ENCODE measurements at regions not wholly inside any gene's neighbourhood (a gene's known extent, or its start where the extent isn't known, plus 50 kb on each side); places are given as distances from the start of the nearest gene placed in this dataset.

- peak; percentile 67 for DNase-seq (ENCODE audit: low read depth)
Observed at GRCh38 chr10:62545160-62546066, 171.2 kb downstream of the ZNF365 start.

GRCh38 chr10:62548686-62549085, 174.5 kb downstream of the ZNF365 start:
- no peak for DNase-seq (ENCODE audit: low read depth)

GRCh38 chr10:62550173-62550572, 176.0 kb downstream of the ZNF365 start:
- no peak for DNase-seq (ENCODE audit: low read depth)

DNA sequence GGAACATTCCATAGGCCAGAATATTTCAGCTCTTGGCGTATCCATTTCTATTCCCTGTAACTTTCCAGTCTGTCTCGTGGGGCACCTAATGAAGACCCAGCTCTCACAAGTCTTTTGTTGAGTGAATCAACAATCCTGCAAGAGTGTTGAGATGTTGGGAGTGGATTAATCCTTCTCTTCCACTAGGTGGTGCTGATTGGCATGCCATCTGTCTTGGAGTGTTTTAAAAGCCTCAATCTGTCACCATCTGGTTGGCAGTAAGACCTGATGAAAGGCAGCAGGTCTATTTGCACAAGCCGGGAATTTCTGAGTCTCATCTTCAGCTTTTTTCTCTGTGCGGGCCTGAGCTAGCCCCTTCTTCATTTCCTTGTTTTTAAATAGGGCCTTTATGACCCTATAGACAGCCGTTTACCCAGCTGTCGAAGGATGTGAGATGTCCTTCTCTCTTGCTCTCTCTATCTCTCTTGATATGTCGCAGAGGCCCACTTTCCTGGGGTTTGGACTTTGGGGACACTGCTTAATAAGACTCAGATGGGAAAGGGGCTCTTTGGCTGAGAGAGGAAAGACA, 180.5 kb downstream of the ZNF365 start:
- peak; percentile 79 for DNase-seq (ENCODE audit: low read depth)

GRCh38 chr10:62559481-62560200, 185.5 kb downstream of the ZNF365 start:
- no peak for DNase-seq (ENCODE audit: low read depth)

DNA sequence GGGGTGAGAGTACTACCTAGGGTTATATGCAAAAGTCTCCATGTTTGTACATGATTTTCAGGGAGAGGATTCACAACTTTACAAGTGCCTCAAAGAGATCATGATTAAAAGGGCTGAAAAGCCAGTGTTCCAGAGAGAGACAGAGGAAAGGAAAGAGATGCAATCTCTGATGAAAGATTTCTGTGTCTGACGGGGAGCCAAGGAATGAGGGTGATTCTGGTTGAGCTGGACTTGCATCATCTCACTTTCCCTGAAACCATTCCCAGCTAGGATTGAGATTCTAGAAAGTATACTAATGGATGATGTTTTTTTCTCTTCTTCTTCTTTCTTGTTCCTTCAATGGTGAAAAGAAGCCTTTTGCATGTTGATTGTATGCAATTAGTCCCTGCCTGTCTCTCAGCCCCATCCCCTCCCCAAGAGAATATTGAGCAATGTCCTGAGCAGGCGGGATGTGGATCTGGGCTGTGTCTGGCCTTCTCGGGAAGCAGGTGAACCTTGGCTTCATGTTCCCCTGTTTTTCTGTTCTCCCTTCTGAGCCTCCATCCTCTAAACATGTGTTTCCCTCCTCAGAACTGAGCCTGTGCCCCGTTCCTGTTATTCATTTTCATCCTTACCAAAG, 186.1 kb downstream of the ZNF365 start:
- no peak for DNase-seq (ENCODE audit: low read depth)

DNA sequence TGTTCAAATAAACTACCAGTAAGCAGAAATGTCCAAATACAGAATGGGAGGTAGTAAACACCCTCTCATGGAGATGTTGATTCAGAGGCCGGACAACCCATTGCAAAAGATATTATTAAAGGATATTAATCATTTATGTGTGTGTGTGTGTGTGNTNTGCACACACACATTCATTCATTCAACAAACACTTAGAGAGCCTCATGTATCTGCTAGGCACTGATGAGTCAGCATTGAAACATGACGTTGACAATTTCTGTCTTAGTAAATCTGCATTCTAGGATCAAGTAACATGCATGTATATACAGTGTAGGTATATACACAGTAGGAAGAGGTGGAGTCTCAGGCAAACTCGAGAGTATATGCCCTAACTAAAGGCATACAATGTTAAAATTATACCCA, 187.0 kb downstream of the ZNF365 start:
- DNase-seq (ENCODE audit: low read depth) = no peak

DNA sequence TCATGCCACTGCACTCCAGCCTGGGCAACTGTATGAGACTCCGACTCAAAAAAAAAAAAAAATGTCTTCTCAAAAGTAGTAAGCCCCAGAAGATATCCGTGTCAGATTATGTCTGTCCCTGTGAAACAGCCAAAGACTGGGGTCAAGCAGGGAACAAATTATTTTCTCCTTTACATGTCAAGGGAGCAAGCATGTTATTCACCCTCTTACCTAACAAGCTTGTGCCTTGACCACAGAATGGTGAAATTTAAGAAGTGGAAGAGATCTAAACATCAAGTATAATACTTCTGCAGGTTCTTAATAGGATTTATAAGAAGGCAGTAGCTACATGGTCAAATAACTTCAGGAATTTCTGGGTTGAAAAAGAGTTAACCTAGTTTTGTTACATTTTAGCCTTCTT, 187.9 kb downstream of the ZNF365 start:
- no peak for DNase-seq (ENCODE audit: low read depth)

- no peak for DNase-seq (ENCODE audit: low read depth)
Observed at GRCh38 chr10:62562795-62563194, 188.6 kb downstream of the ZNF365 start.

DNA sequence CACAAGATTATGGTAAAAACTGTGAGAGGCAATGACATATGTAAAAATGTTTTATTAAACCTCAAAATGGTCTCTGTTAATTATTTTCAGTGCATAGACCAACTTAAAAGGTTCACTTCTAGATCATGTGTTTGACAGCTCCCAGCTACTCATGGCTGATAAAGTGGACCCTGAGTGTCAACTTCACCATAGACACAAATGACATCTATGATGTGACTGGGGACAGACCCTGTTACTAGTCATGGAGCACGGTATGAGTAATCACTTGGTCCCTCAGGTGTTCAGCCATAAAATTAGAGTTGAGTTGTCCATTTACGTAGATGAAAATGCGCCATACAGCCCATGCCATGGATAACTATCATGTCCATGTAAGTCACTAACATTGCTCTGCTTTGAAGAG, 199.8 kb downstream of the ZNF365 start:
- no peak for DNase-seq (ENCODE audit: low read depth)

- no peak for DNase-seq (ENCODE audit: low read depth)
Observed at GRCh38 chr10:62577076-62577475, 202.9 kb downstream of the ZNF365 start.

GRCh38 chr10:62577666-62578291, 203.6 kb downstream of the ZNF365 start:
- peak; percentile 39 for DNase-seq (ENCODE audit: low read depth)

DNA sequence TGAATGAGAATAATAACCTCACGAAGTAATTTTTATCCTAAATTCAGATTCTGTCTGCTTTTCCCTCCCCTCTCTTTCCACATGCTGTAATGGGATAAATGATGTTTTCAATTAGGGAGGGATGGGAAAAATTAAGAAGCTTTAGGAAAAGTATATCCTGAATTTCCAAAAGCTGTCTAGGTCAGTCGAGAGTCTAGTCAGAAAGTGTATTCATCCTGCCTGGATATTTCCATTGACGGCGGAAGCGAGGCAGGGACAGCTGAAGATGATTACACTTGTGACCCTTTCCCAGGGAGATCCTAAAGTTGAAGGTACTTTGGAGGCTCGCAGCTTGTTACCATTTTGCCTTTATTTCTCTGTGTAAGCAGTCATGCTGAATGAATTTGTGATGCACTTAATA, 204.1 kb downstream of the ZNF365 start:
- DNase-seq (ENCODE audit: low read depth) = no peak

DNA sequence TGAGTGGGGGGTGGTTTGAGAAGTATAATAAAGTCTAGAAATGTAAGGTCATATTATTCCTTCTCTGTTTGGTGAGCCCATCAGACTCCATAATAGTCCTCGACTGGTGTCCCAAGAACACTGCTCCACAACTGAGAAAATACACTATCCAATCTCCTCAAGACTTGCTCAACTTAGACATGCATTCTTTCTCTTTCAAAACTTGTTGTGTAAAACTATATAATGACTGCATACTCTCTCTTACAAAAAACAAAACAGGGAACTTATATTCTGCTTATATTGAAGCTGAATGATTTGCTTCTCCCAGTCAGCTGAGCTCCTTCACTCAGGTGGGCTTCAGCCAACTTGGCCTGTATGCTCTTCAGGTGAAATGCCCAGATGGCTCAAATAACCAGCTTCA, 204.7 kb downstream of the ZNF365 start:
- no peak for DNase-seq (ENCODE audit: low read depth)

DNA sequence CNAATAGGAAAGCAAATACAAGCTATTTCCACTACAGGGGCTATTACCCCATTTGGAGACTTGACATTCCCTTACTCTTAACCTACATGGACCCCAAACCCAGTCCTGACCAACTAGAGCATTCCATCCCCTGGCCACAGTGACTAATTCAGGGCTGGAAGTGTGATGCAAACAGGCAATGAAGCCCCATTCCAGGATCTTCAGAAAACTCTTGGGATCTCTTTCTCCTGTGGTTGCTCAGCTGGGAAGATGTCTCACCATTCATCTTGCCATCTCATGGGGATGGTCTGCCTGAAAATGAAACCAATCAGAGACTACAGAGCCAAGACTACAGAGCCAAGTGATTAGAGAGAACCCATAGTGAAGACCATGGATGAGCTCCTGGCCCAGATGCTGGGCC, 206.2 kb downstream of the ZNF365 start:
- DNase-seq (ENCODE audit: low read depth) = peak; percentile 71

DNA sequence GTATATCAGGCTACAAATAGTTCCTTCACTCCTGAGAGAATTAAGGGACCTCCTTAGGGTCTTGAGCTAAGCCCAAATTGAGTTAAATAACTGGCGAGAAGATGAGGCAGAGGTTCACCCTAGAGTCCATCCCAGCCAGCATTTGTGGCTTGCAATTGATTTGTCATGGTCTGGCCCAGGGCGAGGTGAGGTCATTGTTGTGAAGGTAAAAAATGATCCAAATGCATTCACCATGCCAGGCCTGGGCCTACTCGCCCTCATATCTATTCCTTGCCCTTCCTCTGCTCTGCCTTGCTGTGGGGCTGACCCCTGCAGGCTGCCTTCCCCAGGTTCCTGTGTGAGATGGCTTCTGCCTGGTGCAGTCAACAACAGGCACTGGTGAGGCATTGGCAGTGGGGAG, 207.2 kb downstream of the ZNF365 start:
- no peak for DNase-seq (ENCODE audit: low read depth)

DNA sequence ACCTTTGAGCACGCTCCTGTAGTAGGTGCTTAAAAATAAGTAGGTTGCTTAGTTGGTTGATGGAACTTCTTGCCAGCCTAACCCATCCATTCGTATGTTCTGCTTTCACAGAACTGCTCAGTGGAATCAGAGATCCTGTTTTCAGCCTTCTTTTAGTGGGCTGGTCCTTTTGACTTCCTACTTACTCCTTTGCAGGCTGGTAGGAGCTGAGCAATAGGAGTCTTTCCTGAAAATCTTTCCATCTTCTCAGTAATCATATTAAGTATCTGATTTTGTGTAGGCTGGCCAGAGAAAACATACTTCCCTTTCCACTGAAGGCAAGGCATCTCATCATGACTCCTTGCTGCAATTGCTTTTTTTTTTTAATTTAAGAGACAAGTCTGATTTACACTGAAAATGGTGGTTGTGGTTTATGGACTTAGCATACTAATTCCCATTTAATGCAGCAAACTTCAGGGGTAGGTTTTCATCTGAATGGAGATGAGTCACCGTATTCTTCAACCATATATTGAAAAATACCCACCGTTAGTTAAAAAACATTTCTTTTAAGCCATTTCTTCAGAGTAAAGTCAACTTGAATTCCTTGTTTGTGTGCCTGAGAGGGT, 208.0 kb downstream of the ZNF365 start:
- DNase-seq (ENCODE audit: low read depth) = peak; percentile 77

DNA sequence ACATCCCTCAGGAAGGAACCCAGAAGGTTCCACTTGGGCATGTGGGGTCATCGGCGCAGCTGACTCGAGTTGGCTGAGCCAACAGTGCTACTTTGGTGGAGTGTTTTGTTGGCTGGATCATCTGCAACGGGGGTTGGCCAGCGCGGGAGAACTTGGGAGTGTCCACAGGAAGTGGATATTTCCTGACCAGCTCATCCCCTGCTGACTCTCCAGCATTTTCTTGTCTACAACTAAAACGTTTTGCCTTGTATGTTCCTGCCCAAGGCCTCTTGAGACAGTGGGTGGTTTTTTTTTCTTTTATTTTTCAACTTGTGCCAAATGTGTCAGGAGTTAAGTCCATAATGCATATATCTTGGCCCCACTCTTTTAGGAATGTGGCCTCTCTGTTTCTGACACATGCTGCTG, 208.6 kb downstream of the ZNF365 start:
- peak; percentile 98 for DNase-seq (ENCODE audit: low read depth)

GRCh38 chr10:62583876-62584615, 209.9 kb downstream of the ZNF365 start:
- peak; percentile 92 for DNase-seq (ENCODE audit: low read depth)

GRCh38 chr10:62584731-62585130, 210.6 kb downstream of the ZNF365 start:
- DNase-seq (ENCODE audit: low read depth) = peak; percentile 37

Data from LHCN-M2 (cell line).